ENCODE measurements at regions not wholly inside any gene's neighbourhood (a gene's known extent, or its start where the extent isn't known, plus 50 kb on each side); places are given as distances from the start of the nearest gene placed in this dataset.

DNA sequence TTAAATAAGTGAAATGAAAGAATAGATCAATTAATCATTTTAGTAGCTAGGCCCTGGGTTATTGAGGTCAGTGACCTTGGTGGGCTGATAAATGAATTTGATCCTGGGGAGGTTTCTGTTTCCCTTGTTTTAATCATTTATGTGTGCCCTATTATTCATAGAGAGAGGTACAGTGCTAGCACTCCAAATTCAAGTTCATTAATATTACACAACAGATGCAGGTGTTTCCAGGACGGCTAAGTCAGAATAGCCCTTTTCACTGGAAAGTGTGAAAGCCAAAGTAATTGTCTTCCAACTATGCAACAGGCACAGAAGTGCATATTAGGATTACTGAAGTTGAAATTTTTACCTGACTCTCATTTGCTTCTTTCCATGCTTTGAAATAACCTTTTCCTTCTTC, 61.7 kb upstream of the SGK1 start:
- DNase-seq = no peak

DNA sequence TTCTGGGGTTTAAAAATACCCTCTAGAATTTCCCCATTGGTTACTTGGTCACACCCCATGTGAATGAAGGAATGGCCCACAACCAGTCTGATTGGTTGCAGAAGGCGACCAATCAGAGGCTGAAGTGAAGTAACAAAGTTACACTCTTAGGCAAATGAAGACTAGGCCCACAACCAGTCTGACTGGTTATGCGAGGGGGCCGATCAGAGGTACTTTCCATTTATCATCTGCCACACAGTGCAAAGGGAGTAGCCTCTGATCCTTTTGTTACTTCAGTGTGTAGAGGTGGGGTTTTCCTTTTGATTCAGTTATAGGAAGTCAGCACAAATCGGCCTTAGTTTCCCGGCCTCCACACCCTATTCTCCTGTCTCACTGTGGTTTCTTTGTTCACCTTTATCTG, 61.2 kb upstream of the SGK1 start:
- DNase-seq = no peak

DNA sequence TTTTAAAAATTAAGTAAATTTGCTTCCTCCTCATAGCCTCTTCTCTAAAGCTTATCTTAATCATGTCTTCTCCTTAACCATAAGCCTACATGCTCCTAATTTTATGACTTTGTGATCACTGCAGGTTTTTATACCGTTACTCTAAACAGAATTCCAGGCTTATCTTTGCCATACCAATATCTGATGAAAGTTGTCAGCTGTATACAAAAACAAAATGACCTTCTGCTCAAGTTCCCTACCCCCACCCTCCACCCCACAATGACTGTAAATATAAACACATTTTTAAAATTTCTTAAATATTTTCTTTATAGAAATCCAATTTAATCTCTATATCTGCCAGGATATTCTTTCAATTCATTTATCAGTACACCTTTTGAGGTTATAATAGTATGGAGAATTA, 60.5 kb upstream of the SGK1 start:
- DNase-seq = no peak

DNA sequence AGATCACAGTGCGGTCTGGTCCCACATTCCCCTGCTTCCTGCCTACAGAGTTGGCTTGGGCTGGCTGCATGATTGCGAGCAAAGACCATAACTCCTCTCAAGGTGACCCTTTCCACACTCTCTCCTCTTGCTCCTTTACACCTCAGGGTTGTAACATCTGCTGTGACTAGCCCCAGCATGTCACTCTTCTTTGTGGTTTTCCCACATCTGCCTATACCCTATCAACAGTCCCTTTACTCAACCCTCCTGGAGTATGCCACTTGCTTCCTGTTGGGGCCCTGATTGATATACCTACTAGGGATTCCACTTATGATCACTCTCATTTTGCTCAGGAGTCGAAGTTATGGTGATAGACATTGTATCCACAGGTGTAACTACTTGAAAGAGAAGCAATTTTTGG, 58.9 kb upstream of the SGK1 start:
- DNase-seq = no peak

DNA sequence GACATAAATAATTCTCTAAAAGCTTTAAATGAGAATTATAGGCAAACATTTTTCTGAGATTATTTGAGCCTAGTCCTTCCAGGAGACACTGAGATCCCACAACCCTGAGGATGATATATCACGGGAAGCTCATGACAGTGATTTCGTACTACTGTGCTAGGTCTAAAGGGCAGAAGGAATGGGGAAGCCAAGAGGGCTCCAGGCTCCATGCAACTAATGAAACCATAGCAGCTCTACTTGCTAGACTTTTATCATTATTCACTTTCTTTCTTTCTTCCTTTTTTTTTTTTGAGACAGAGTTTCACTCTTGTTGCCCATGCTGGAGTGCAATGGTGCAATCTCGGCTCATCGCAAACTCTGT, 57.3 kb upstream of the SGK1 start:
- DNase-seq = no peak

DNA sequence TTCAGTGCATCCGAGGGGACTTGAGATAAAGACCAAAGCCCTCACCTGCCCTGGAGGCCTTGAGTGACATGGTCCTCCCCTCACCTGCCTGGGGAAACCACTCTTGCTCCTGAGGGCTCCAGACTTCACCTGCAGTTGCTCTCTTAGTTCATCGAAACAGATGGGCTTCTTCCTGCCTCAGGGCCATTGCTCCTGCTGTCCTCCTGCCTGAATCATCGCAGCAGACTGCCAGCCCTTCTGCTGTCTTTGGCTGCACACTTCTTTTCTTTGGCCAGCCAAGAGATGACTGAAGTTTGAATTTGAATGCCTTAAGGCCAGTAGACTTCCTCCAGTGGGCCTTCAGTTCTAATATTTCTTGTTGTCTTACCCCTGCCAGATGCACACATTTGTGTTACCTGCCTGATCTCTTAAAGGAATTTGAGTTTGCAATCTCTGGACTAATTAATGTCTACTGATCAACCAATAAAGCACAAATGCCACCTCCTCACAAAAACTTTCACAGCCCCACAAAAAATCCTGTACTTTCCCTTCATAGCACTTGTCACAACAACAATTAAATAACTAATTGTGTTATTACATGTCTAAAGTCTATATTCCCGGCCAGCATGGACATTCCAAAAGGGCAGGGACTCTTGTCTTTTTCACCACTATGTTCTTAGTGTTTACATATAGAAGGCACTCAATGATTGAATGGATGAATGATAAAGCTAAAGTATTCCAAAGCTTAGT, 56.7 kb upstream of the SGK1 start:
- no peak for DNase-seq

DNA sequence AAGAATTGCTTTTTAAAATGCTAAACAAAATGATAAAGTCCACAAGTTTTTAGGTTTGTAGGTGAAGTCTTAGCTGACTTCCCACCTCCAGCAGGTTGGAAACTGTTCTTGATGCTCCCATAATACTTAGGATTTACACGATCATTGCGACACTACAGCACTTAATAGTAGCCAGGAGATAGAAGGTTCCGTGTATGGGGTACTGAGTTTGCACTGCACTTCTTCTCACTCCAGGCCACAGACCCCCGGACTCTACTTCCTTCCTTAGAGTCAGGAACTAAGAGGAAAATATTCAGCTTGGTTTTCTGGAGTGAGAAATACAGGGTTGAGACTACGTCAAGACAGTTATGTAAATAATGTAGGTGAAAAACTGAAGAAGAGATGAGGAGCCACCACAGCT, 56.1 kb upstream of the SGK1 start:
- no peak for DNase-seq

DNA sequence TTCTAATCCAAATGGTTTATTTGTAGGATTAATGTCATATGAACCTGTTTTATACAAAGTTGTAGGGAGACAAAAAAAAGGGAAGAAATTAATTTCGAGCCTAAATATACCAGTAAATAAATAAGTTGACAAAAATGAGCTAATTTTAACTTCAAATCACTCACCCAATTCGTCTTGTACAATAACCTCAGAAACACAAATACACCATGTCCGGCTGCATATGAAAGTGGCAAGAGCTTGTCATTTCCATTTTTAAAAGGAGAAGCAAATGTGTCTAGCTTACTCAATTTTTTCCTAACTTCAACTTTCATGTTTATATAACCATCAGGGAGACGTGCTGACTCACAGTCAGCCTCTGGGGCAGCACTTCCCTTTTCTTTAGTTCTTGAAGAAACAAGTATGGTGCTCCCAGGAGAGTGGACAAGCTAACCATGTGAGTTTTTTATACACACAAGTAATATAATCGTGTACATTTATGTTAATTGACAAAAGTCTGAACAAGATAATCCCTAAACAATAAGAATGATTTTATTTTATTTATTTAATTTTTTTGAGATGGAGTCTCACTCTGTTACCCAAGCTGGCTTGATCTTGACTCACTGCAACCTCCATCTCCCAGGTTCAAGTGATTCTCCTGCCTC, 55.5 kb upstream of the SGK1 start:
- DNase-seq = no peak

DNA sequence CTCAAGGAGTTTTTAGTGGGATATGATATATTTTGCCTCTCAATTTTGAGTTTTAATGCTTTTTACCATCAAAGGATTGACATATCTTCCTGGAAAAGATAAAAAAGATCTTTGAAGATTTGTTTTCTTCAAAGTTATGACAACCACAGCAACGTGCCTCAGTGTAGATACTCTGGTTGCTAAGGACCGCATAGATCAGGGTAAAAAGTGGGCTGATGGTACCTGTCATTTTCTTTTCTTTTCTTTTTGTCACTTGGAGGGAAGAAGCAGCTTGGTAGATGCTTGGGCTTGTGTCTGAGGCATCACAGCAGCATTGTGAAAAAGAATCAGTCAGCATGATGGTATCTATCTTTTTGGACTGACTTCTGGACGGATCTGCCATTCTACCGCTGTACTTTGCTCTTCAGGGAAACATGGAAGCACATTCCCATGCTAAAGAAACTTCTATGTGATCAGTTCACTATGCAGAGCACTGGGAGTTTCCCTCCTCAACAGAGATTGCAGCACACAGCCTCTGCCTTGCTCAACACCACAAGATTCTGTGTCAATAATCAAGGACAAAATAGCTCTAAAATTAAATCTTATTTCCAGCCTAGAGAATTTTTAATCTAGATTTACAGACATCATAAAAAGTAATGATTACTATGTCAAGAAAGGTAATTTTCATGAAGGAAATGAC, 54.8 kb upstream of the SGK1 start:
- no peak for DNase-seq

DNA sequence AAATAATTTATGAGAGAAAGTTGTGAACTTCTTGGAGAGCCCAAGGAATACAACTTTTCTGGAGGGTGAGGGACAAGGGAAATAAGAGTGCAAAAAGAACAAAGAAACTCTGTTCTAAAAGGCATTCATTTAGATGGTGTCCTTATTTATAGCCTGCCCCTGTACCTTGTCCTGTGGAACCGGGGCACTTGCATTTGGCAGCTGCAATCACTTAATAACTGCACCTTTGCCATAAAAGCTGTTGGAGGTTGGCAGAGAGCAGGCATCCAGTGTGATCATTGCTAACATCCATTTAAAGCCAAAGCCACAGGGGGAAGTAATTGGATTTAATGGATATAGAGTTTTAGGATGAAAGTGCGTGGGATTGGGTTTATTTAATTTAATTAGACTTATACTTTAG, 50.8 kb upstream of the SGK1 start:
- DNase-seq = no peak
